HepG2 (cell line): ENCODE measurements at regions not wholly inside any gene's neighbourhood (a gene's known extent, or its start where the extent isn't known, plus 50 kb on each side); places are given as distances from the start of the nearest gene placed in this dataset.
A peak's percentile ranks its signal among the peaks of the same experiment; 100 is the strongest.

Experiments used
- CC2D1A ChIP-seq: sonication (generic); formaldehyde crosslinking; IDR thresholded peaks from 2 replicates; pipeline ENCODE4 v1.8.1; 2023; ENCODE audit warnings: mild to moderate bottlenecking, missing genetic modification reagents
- HDAC6 ChIP-seq: fragments of 200-600 bp; sonication (generic); IDR thresholded peaks from 2 replicates; pipeline ENCODE4 v1.7.0; 2017; ENCODE audit warnings: mild to moderate bottlenecking, antibody characterized with exemption, low read length, low read depth
- KDM4B ChIP-seq: sonication (generic); formaldehyde crosslinking; IDR thresholded peaks from 2 replicates; pipeline ENCODE4 v1.4.0; 2020; ENCODE audit warnings: missing genetic modification reagents
- ZNF878 ChIP-seq: sonication (generic); formaldehyde crosslinking; IDR thresholded peaks from 2 replicates; pipeline ENCODE4 v1.8.1; 2023; ENCODE audit warnings: mild to moderate bottlenecking, missing genetic modification reagents, moderate library complexity
- TF ChIP-seq, protein P1 (sequence below): sonication (generic); formaldehyde crosslinking; IDR thresholded peaks from 2 replicates; pipeline ENCODE4 v1.4.0; 2020; ENCODE audit warnings: missing genetic modification reagents
- TF ChIP-seq, protein P2 (sequence below): sonication (generic); formaldehyde crosslinking; IDR thresholded peaks from 2 replicates; pipeline ENCODE4 v1.5.0; 2020; ENCODE audit warnings: missing genetic modification reagents
- TF ChIP-seq, protein P3 (sequence below): fragments of 450-650 bp; IDR thresholded peaks from 2 replicates; pipeline ENCODE4 v1.6.1; 2017
- TF ChIP-seq, protein P4 (sequence below): sonication (generic); formaldehyde crosslinking; conservative IDR thresholded peaks from 2 replicates; pipeline ENCODE4 v1.4.0; 2020; ENCODE audit warnings: mild to moderate bottlenecking, missing genetic modification reagents, moderate library complexity
- TF ChIP-seq, protein P5 (sequence below): sonication (generic); formaldehyde crosslinking; conservative IDR thresholded peaks from 2 replicates; pipeline ENCODE4 v1.4.0; 2020; ENCODE audit warnings: missing genetic modification reagents
- TF ChIP-seq, protein P6 (sequence below): sonication (generic); formaldehyde crosslinking; IDR thresholded peaks from one replicate; pipeline ENCODE4 v1.5.1; 2020; ENCODE audit warnings: mild to moderate bottlenecking, missing genetic modification reagents; ENCODE audit errors: not compliant biosample characterization

DNA sequence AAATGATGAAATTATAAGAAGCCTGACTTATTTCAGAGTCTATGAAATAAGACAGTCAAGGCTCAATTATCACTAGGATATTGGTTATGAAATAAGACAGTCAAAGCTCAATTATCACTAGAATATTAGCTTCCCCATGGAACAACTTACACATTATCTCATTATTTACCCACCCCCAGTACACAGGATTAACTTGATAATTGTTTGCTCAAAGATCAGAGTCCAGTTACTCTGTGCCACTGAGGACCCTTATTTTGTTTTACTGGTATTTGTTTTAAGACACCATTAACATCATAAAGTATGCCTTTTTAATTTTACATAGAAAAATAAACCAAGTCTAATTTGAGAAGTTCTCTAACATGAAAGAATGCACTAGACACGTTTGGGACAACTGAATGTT, 225.4 kb downstream of the SI start (continued):
- TF ChIP-seq, protein P1, sequence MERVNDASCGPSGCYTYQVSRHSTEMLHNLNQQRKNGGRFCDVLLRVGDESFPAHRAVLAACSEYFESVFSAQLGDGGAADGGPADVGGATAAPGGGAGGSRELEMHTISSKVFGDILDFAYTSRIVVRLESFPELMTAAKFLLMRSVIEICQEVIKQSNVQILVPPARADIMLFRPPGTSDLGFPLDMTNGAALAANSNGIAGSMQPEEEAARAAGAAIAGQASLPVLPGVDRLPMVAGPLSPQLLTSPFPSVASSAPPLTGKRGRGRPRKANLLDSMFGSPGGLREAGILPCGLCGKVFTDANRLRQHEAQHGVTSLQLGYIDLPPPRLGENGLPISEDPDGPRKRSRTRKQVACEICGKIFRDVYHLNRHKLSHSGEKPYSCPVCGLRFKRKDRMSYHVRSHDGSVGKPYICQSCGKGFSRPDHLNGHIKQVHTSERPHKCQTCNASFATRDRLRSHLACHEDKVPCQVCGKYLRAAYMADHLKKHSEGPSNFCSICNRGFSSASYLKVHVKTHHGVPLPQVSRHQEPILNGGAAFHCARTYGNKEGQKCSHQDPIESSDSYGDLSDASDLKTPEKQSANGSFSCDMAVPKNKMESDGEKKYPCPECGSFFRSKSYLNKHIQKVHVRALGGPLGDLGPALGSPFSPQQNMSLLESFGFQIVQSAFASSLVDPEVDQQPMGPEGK, result peak; percentile 72; the same call in 1 of the 2 replicates
- TF ChIP-seq HDAC6 (no peak), CC2D1A (CRISPR knock-in tag) (no peak), ZNF878 (CRISPR knock-in tag) (no peak), KDM4B (CRISPR knock-in tag) (no peak)
- TF ChIP-seq, protein P2, sequence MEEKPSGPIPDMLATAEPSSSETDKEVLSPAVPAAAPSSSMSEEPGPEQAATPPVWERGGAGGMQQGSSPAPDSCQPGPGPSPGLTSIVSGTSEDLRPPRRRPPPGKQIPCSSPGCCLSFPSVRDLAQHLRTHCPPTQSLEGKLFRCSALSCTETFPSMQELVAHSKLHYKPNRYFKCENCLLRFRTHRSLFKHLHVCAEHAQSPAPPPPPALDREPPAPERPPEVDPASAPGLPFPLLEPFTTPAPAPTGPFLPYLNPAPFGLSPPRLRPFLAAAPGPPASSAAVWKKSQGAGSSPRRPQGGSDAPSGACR, result no peak
- TF ChIP-seq, protein P3, sequence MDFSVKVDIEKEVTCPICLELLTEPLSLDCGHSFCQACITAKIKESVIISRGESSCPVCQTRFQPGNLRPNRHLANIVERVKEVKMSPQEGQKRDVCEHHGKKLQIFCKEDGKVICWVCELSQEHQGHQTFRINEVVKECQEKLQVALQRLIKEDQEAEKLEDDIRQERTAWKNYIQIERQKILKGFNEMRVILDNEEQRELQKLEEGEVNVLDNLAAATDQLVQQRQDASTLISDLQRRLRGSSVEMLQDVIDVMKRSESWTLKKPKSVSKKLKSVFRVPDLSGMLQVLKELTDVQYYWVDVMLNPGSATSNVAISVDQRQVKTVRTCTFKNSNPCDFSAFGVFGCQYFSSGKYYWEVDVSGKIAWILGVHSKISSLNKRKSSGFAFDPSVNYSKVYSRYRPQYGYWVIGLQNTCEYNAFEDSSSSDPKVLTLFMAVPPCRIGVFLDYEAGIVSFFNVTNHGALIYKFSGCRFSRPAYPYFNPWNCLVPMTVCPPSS, result no peak
- TF ChIP-seq, protein P4, sequence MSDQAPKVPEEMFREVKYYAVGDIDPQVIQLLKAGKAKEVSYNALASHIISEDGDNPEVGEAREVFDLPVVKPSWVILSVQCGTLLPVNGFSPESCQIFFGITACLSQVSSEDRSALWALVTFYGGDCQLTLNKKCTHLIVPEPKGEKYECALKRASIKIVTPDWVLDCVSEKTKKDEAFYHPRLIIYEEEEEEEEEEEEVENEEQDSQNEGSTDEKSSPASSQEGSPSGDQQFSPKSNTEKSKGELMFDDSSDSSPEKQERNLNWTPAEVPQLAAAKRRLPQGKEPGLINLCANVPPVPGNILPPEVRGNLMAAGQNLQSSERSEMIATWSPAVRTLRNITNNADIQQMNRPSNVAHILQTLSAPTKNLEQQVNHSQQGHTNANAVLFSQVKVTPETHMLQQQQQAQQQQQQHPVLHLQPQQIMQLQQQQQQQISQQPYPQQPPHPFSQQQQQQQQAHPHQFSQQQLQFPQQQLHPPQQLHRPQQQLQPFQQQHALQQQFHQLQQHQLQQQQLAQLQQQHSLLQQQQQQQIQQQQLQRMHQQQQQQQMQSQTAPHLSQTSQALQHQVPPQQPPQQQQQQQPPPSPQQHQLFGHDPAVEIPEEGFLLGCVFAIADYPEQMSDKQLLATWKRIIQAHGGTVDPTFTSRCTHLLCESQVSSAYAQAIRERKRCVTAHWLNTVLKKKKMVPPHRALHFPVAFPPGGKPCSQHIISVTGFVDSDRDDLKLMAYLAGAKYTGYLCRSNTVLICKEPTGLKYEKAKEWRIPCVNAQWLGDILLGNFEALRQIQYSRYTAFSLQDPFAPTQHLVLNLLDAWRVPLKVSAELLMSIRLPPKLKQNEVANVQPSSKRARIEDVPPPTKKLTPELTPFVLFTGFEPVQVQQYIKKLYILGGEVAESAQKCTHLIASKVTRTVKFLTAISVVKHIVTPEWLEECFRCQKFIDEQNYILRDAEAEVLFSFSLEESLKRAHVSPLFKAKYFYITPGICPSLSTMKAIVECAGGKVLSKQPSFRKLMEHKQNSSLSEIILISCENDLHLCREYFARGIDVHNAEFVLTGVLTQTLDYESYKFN (CRISPR knock-in tag), result peak; percentile 81
- TF ChIP-seq, protein P5, sequence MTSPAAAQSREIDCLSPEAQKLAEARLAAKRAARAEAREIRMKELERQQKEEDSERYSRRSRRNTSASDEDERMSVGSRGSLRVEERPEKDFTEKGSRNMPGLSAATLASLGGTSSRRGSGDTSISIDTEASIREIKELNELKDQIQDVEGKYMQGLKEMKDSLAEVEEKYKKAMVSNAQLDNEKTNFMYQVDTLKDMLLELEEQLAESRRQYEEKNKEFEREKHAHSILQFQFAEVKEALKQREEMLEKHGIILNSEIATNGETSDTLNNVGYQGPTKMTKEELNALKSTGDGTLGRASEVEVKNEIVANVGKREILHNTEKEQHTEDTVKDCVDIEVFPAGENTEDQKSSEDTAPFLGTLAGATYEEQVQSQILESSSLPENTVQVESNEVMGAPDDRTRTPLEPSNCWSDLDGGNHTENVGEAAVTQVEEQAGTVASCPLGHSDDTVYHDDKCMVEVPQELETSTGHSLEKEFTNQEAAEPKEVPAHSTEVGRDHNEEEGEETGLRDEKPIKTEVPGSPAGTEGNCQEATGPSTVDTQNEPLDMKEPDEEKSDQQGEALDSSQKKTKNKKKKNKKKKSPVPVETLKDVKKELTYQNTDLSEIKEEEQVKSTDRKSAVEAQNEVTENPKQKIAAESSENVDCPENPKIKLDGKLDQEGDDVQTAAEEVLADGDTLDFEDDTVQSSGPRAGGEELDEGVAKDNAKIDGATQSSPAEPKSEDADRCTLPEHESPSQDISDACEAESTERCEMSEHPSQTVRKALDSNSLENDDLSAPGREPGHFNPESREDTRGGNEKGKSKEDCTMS (CRISPR knock-in tag), result no peak
- TF ChIP-seq, protein P6, sequence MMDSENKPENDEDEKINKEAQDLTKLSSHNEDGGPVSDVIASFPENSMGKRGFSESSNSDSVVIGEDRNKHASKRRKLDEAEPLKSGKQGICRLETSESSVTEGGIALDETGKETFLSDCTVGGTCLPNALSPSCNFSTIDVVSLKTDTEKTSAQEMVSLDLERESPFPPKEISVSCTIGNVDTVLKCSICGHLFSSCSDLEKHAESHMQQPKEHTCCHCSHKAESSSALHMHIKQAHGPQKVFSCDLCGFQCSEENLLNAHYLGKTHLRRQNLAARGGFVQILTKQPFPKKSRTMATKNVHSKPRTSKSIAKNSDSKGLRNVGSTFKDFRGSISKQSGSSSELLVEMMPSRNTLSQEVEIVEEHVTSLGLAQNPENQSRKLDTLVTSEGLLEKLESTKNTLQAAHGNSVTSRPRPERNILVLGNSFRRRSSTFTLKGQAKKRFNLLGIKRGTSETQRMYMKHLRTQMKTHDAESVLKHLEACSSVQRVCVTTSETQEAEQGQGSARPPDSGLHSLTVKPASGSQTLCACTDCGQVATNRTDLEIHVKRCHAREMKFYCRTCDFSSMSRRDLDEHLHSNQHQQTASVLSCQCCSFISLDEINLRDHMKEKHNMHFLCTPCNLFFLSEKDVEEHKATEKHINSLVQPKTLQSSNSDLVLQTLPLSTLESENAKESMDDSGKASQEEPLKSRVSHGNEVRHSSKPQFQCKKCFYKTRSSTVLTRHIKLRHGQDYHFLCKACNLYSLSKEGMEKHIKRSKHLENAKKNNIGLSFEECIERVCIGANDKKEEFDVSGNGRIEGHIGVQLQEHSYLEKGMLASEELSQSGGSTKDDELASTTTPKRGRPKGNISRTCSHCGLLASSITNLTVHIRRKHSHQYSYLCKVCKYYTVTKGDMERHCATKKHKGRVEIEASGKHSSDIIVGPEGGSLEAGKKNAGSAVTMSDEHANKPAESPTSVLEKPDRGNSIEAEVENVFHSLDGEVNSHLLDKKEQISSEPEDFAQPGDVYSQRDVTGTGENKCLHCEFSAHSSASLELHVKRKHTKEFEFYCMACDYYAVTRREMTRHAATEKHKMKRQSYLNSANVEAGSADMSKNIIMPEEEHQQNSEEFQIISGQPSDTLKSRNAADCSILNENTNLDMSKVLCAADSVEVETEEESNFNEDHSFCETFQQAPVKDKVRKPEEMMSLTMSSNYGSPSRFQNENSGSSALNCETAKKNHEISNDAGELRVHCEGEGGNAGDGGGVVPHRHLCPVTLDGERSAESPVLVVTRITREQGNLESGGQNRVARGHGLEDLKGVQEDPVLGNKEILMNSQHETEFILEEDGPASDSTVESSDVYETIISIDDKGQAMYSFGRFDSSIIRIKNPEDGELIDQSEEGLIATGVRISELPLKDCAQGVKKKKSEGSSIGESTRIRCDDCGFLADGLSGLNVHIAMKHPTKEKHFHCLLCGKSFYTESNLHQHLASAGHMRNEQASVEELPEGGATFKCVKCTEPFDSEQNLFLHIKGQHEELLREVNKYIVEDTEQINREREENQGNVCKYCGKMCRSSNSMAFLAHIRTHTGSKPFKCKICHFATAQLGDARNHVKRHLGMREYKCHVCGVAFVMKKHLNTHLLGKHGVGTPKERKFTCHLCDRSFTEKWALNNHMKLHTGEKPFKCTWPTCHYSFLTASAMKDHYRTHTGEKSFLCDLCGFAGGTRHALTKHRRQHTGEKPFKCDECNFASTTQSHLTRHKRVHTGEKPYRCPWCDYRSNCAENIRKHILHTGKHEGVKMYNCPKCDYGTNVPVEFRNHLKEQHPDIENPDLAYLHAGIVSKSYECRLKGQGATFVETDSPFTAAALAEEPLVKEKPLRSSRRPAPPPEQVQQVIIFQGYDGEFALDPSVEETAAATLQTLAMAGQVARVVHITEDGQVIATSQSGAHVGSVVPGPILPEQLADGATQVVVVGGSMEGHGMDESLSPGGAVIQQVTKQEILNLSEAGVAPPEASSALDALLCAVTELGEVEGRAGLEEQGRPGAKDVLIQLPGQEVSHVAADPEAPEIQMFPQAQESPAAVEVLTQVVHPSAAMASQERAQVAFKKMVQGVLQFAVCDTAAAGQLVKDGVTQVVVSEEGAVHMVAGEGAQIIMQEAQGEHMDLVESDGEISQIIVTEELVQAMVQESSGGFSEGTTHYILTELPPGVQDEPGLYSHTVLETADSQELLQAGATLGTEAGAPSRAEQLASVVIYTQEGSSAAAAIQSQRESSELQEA (CRISPR knock-in tag), result no peak
